Activated CD4-positive, alpha-beta T cell treated with anti-CD3 and anti-CD28 coated beads, Interleukin-2, amount 10 ng/mL, durations not matched to agents 7 days and 5 days (primary cell): ENCODE measurements at regions not wholly inside any gene's neighbourhood (a gene's known extent, or its start where the extent isn't known, plus 50 kb on each side); places are given as distances from the start of the nearest gene placed in this dataset.

Experiments
- CTCF ChIA-PET: fragments of 350-600 bp; sonication (Branson Sonifier 250); formaldehyde crosslinking; loops from one replicate; lab custom pipeline; 2021; ENCODE audit warnings: antibody characterized with exemption; lab: Charles Lee
- POLR2A ChIA-PET: fragments of 350-600 bp; sonication (Branson Sonifier 250); formaldehyde crosslinking; loops from one replicate; lab custom pipeline; 2021; ENCODE audit warnings: antibody characterized with exemption; lab: Charles Lee
- DNase-seq: peaks from one replicate; pipeline ENCODE4 v3.0.0-alpha.2; 2020
- H3K27ac Mint-ChIP-seq: one replicate; pipeline ENCODE4 v1.8.0; 2021; ENCODE audit warnings: mild to moderate bottlenecking, moderate library complexity, mixed read lengths
- H3K27me3 Mint-ChIP-seq: one replicate; pipeline ENCODE4 v1.8.0; 2021; ENCODE audit warnings: mixed read lengths
- H3K36me3 Mint-ChIP-seq: one replicate; pipeline ENCODE4 v1.8.0; 2021; ENCODE audit warnings: low read depth, mixed read lengths
- H3K4me1 Mint-ChIP-seq: one replicate; pipeline ENCODE4 v1.8.0; 2021; ENCODE audit warnings: mixed read lengths
- H3K4me3 Mint-ChIP-seq: one replicate; pipeline ENCODE4 v1.8.0; 2021; ENCODE audit warnings: mild to moderate bottlenecking, moderate library complexity, mixed read lengths
- H3K9me3 Mint-ChIP-seq: one replicate; pipeline ENCODE4 v1.8.0; 2021; ENCODE audit warnings: mixed read lengths

- Mint-ChIP-seq H3K4me1 (no peaks in the 10 kb centered on the region), H3K27ac (no peak overlapping the region), H3K4me3 (no peak overlapping the region), H3K9me3 (no peaks in the 10 kb centered on the region), H3K27me3 (no peaks in the 10 kb centered on the region), H3K36me3 (no peaks in the 10 kb centered on the region)
- DNase-seq = no peak
- ChIA-PET CTCF (no interaction called here), POLR2A (no interaction called here)
Observed at GRCh38 chr2:219944866-219945265, 317.4 kb downstream of the SLC4A3 start.

DNA sequence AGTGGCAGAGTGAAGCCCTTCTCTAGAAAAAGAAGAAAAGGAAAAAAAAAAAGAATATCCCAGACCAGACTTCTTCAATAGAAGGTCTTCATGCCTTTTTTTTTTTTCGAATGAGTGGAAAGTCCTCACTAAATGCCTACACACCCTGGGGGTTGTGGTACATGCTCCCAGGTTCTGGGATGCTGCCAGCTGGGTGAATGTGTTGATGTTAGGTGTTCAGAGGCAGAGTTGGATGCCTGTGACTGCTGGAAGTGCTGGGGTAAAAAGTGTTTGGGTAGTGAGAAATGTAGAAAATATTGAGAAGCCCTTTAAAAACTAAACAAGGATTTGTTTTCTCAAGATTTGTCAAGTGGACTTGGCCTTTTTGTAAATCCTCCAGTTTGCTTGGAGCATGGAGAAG, 318.6 kb downstream of the SLC4A3 start:
- ChIA-PET POLR2A (no interaction called here), CTCF (no interaction called here)
- no peaks in the 10 kb centered on the region for H3K9me3 Mint-ChIP-seq
- H3K27me3 Mint-ChIP-seq = no peaks in the 10 kb centered on the region
- H3K4me3 Mint-ChIP-seq = no peak overlapping the region
- no peak for DNase-seq
- no peaks in the 10 kb centered on the region for H3K36me3 Mint-ChIP-seq
- no peak overlapping the region for H3K27ac Mint-ChIP-seq
- no peaks in the 10 kb centered on the region for H3K4me1 Mint-ChIP-seq

GRCh38 chr2:219946529-219946928, 319.1 kb downstream of the SLC4A3 start:
- Mint-ChIP-seq H3K27me3 (no peaks in the 10 kb centered on the region), H3K4me1 (no peaks in the 10 kb centered on the region), H3K27ac (no peak overlapping the region), H3K36me3 (no peaks in the 10 kb centered on the region), H3K9me3 (no peaks in the 10 kb centered on the region), H3K4me3 (no peak overlapping the region)
- CTCF ChIA-PET = no interaction called here
- POLR2A ChIA-PET = no interaction called here
- no peak for DNase-seq

- CTCF ChIA-PET = no interaction called here
- Mint-ChIP-seq H3K4me1 (no peaks in the 10 kb centered on the region), H3K27me3 (no peaks in the 10 kb centered on the region), H3K36me3 (no peaks in the 10 kb centered on the region), H3K9me3 (no peaks in the 10 kb centered on the region), H3K27ac (no peak overlapping the region), H3K4me3 (no peak overlapping the region)
- DNase-seq = no peak
- POLR2A ChIA-PET = no interaction called here
Observed at GRCh38 chr2:219947575-219947974, 320.1 kb downstream of the SLC4A3 start.

DNA sequence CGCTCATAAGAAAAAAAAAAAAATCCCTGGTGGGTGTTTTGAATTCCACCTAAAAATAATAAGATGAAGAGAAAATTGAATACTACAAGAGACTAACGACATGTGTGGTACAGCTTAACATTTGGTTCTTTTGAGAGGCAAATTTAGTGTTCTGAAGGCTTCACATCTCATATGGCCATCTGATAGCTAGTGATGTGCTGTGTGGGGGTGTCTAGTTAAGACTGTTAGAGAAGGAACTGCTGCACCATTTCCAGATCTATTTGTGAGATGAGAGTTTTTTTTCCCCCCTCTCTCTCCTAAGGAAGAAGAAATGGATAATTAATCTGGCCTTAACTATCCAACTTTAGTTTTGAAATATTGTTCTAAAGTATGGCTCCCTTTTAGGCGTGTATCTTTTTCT, 321.6 kb downstream of the SLC4A3 start:
- no peaks in the 10 kb centered on the region for H3K27me3 Mint-ChIP-seq
- CTCF ChIA-PET = no interaction called here
- POLR2A ChIA-PET = no interaction called here

GRCh38 chr2:219951099-219951498, 323.7 kb downstream of the SLC4A3 start:
- H3K4me3 Mint-ChIP-seq = no peak overlapping the region
- no peaks in the 10 kb centered on the region for H3K36me3 Mint-ChIP-seq
- no peak overlapping the region for H3K27ac Mint-ChIP-seq
- DNase-seq = no peak
- no peaks in the 10 kb centered on the region for H3K4me1 Mint-ChIP-seq
- CTCF ChIA-PET = no interaction called here
- no peaks in the 10 kb centered on the region for H3K9me3 Mint-ChIP-seq
- POLR2A ChIA-PET = no interaction called here
- H3K27me3 Mint-ChIP-seq = no peaks in the 10 kb centered on the region

More for the DNA sequence above, 321.6 kb downstream of the SLC4A3 start:
- Mint-ChIP-seq H3K4me3 (no peak overlapping the region), H3K27ac (no peak overlapping the region), H3K4me1 (no peaks in the 10 kb centered on the region), H3K9me3 (no peaks in the 10 kb centered on the region), H3K36me3 (no peaks in the 10 kb centered on the region)
- DNase-seq = no peak

DNA sequence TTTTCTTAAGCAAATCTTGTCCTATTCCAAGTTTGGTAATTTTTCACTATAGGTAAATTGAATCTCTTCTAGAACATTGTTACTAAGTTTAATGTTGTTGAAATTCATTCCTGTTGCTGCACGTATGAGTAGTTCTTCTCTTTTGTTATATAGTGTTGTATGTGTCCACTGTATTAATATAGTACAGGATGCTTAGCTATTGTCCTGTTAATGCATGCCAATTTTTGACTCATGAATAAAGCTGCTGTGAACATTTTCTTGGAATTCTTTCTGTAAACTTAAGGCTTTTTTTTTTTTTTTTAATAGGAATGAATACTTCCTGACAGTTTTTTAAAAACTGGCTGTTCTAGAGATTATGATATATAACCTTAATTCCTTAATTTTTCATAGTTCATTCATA, 326.9 kb downstream of the SLC4A3 start:
- H3K4me3 Mint-ChIP-seq = no peak overlapping the region
- ChIA-PET CTCF (no interaction called here), POLR2A (no interaction called here)
- H3K4me1 Mint-ChIP-seq = no peaks in the 10 kb centered on the region
- no peaks in the 10 kb centered on the region for H3K27me3 Mint-ChIP-seq
- DNase-seq = no peak
- no peaks in the 10 kb centered on the region for H3K9me3 Mint-ChIP-seq
- no peak overlapping the region for H3K27ac Mint-ChIP-seq
- H3K36me3 Mint-ChIP-seq = no peaks in the 10 kb centered on the region

DNA sequence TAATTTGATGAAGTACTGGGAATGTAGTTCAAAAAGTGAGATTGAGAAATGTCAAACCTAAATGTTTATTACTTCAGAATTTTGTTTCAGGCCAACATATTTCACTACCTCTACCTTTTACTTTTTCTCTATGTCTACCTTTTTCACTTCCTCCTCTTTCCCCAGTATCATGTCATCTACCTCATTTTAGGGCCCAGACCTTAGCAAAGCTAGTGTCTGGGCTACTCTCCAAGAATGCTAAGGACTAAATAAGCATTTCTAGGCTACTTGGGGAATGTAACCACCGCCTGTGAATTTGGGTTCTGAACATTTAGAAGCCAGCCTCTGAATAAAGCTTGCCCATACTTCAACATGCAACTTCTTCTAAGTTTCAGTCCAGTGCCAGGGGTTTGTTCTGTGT, 330.4 kb downstream of the SLC4A3 start:
- no peaks in the 10 kb centered on the region for H3K4me1 Mint-ChIP-seq
- DNase-seq = no peak
- ChIA-PET POLR2A (no interaction called here), CTCF (no interaction called here)
- no peaks in the 10 kb centered on the region for H3K27me3 Mint-ChIP-seq
- no peak overlapping the region for H3K27ac Mint-ChIP-seq
- H3K4me3 Mint-ChIP-seq = no peak overlapping the region
- H3K9me3 Mint-ChIP-seq = no peaks in the 10 kb centered on the region
- H3K36me3 Mint-ChIP-seq = no peaks in the 10 kb centered on the region

- Mint-ChIP-seq H3K27me3 (no peaks in the 10 kb centered on the region), H3K27ac (no peak overlapping the region), H3K36me3 (no peaks in the 10 kb centered on the region), H3K4me3 (no peak overlapping the region), H3K9me3 (no peaks in the 10 kb centered on the region), H3K4me1 (no peaks in the 10 kb centered on the region)
- CTCF ChIA-PET = no interaction called here
- POLR2A ChIA-PET = no interaction called here
- no peak for DNase-seq
Observed at GRCh38 chr2:219958941-219959340, 331.5 kb downstream of the SLC4A3 start.

DNA sequence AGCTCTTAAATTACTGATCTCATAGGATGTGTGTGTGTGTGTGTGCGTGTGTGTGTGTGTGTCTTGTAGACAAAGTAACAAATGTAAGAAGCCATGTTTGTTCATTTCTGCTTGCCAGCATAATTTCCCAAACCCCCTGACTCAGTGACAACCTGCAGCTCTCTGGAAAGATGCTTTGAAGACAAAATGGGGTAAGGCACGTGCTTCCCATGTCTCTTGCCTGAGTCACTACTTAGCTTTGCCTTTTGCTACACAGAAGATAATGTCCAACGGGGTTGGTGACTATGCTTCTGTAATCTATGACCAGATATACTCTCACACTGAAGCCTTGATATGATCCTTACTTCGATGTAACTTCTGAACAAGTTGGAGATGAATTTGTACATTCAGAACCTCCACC, 332.0 kb downstream of the SLC4A3 start:
- Mint-ChIP-seq H3K9me3 (no peaks in the 10 kb centered on the region), H3K27me3 (no peaks in the 10 kb centered on the region), H3K4me3 (no peak overlapping the region), H3K36me3 (no peaks in the 10 kb centered on the region), H3K27ac (no peak overlapping the region), H3K4me1 (no peaks in the 10 kb centered on the region)
- no peak for DNase-seq
- ChIA-PET CTCF (no interaction called here), POLR2A (no interaction called here)

GRCh38 chr2:219961947-219962498, 334.6 kb downstream of the SLC4A3 start:
- Mint-ChIP-seq H3K9me3 (no peaks in the 10 kb centered on the region), H3K27me3 (no peaks in the 10 kb centered on the region), H3K4me3 (no peak overlapping the region), H3K36me3 (no peaks in the 10 kb centered on the region), H3K27ac (no peak overlapping the region), H3K4me1 (no peaks in the 10 kb centered on the region)
- ChIA-PET POLR2A (no interaction called here), CTCF (no interaction called here)
- no peak for DNase-seq

GRCh38 chr2:219962801-219963200, 335.4 kb downstream of the SLC4A3 start:
- Mint-ChIP-seq H3K36me3 (no peaks in the 10 kb centered on the region), H3K4me3 (no peak overlapping the region), H3K27ac (no peak overlapping the region), H3K9me3 (no peaks in the 10 kb centered on the region), H3K4me1 (no peaks in the 10 kb centered on the region), H3K27me3 (no peaks in the 10 kb centered on the region)
- CTCF ChIA-PET = interaction anchor here (0.7 kb wide), 1 partner anchor 14 kb away, joined by 3 read pairs; no protein-coding TSS in a partner anchor
- no peak for DNase-seq
- POLR2A ChIA-PET = no interaction called here

- H3K36me3 Mint-ChIP-seq = no peaks in the 10 kb centered on the region
- CTCF ChIA-PET = no interaction called here
- DNase-seq = no peak
- H3K4me1 Mint-ChIP-seq = no peaks in the 10 kb centered on the region
- POLR2A ChIA-PET = no interaction called here
- no peak overlapping the region for H3K4me3 Mint-ChIP-seq
- H3K27me3 Mint-ChIP-seq = no peaks in the 10 kb centered on the region
- no peaks in the 10 kb centered on the region for H3K9me3 Mint-ChIP-seq
- no peak overlapping the region for H3K27ac Mint-ChIP-seq
Observed at GRCh38 chr2:219965287-219966194, 338.1 kb downstream of the SLC4A3 start.
